ENCODE measurements at regions not wholly inside any gene's neighbourhood (a gene's known extent, or its start where the extent isn't known, plus 50 kb on each side); places are given as distances from the start of the nearest gene placed in this dataset.

DNA sequence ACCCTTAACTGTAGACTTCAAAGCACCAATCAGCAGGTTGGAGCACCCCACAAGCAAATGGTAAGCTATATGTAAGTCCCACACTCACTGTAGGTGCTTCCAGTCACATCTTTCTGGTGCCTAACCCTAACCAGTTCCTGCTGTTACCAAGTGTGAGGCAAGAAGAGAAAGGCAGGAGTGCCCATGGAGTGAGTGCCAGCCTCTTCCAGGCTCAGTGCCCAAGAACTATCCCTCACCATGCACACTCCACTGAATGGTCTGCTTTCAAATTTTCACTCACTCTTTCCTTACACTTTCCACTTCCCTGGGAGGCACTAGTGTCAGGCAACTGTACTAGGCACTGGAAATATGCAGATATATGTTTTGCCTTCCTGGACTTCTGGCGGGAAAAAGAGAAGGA, 62.2 kb upstream of the ZDHHC17 start:
- TF ChIP-seq, protein P1, sequence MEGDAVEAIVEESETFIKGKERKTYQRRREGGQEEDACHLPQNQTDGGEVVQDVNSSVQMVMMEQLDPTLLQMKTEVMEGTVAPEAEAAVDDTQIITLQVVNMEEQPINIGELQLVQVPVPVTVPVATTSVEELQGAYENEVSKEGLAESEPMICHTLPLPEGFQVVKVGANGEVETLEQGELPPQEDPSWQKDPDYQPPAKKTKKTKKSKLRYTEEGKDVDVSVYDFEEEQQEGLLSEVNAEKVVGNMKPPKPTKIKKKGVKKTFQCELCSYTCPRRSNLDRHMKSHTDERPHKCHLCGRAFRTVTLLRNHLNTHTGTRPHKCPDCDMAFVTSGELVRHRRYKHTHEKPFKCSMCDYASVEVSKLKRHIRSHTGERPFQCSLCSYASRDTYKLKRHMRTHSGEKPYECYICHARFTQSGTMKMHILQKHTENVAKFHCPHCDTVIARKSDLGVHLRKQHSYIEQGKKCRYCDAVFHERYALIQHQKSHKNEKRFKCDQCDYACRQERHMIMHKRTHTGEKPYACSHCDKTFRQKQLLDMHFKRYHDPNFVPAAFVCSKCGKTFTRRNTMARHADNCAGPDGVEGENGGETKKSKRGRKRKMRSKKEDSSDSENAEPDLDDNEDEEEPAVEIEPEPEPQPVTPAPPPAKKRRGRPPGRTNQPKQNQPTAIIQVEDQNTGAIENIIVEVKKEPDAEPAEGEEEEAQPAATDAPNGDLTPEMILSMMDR (IDR thresholded peaks at IDR 0.05): no peak
- TF ChIP-seq POLR2A (IDR thresholded peaks at IDR 0.05): no peak

Data from esophagus squamous epithelium (tissue), 4 donors.